GM12878 (cell line): ENCODE measurements at regions not wholly inside any gene's neighbourhood (a gene's known extent, or its start where the extent isn't known, plus 50 kb on each side); places are given as distances from the start of the nearest gene placed in this dataset.

Experiments
- CREB1 ChIP-seq: IDR thresholded peaks from 2 replicates; pipeline ENCODE4 v1.6.1; 2012; ENCODE audit warnings: low read depth, mild to moderate bottlenecking, inconsistent platforms
- E4F1 ChIP-seq: fragments of 450-650 bp; IDR thresholded peaks from 2 replicates; pipeline ENCODE4 v1.6.1; 2018; ENCODE audit warnings: borderline replicate concordance, mild to moderate bottlenecking; ENCODE audit not compliant: partially characterized antibody
- EED ChIP-seq: sonication (generic); IDR thresholded peaks from 2 replicates; pipeline ENCODE4 v1.6.1; 2016; ENCODE audit warnings: antibody characterized with exemption, low read depth
- ETV6 ChIP-seq, 2 experiments: fragments of 450-650 bp in 1 of 2; IDR thresholded peaks in 1 of 2; conservative IDR thresholded peaks in 1 of 2; 2 replicates each; pipeline ENCODE4 v1.6.1; 2014; ENCODE audit warnings: antibody characterized with exemption in 1 of 2, borderline replicate concordance in 1 of 2, low read depth in 1 of 2, mild to moderate bottlenecking in 1 of 2, moderate library complexity in 1 of 2
- FOS ChIP-seq: IDR thresholded peaks from 3 replicates; pipeline ENCODE4 v1.6.1; 2011; ENCODE audit warnings: borderline replicate concordance; ENCODE audit not compliant: insufficient read length; ENCODE audit errors: extremely low read depth
- GATAD2B ChIP-seq: fragments of 450-650 bp; conservative IDR thresholded peaks from 2 replicates; pipeline ENCODE4 v1.6.1; 2017; ENCODE audit warnings: low read depth, mild to moderate bottlenecking, moderate library complexity
- HDGF ChIP-seq: fragments of 450-650 bp; IDR thresholded peaks from 2 replicates; pipeline ENCODE4 v1.6.1; 2016; ENCODE audit warnings: antibody characterized with exemption
- HSF1 ChIP-seq: fragments of 150-350 bp; IDR thresholded peaks from 2 replicates; pipeline ENCODE4 v1.6.1; 2014; ENCODE audit warnings: mild to moderate bottlenecking, low read depth, low read length
- IKZF2 ChIP-seq, 2 experiments: fragments of 450-650 bp; IDR thresholded peaks; 2 replicates each; pipeline ENCODE4 v1.6.1; 2017; ENCODE audit warnings: mild to moderate bottlenecking in 2 of 2, moderate library complexity in 2 of 2
- IRF4 ChIP-seq: IDR thresholded peaks from 2 replicates; pipeline ENCODE4 v1.6.1; 2011; ENCODE audit warnings: low read depth, low read length
- MYB ChIP-seq: fragments of 150-350 bp; IDR thresholded peaks from 2 replicates; pipeline ENCODE4 v1.6.1; 2014; ENCODE audit warnings: mild to moderate bottlenecking, low read depth, low read length, borderline replicate concordance
- NFIC ChIP-seq: IDR thresholded peaks from 2 replicates; pipeline ENCODE4 v1.6.1; 2012; ENCODE audit warnings: low read depth, mild to moderate bottlenecking, inconsistent platforms, low read length, moderate library complexity
- NFXL1 ChIP-seq: fragments of 450-650 bp; IDR thresholded peaks from 2 replicates; pipeline ENCODE4 v1.6.1; 2017; ENCODE audit warnings: antibody characterized with exemption, mild to moderate bottlenecking, borderline replicate concordance
- SKIL ChIP-seq: fragments of 450-650 bp; IDR thresholded peaks from 2 replicates; pipeline ENCODE4 v1.6.1; 2017; ENCODE audit warnings: mild to moderate bottlenecking, low read depth, inconsistent platforms; ENCODE audit not compliant: poor library complexity, severe bottlenecking
- ZBTB33 ChIP-seq: fragments of 450-650 bp; IDR thresholded peaks from 2 replicates; pipeline ENCODE4 v1.6.1; 2017; ENCODE audit warnings: mild to moderate bottlenecking
- ZNF274 ChIP-seq: IDR thresholded peaks from one replicate; pipeline ENCODE4 v1.8.0; 2011; ENCODE audit not compliant: insufficient read length, insufficient read depth
- ZNF687 ChIP-seq: fragments of 450-650 bp; IDR thresholded peaks from 2 replicates; pipeline ENCODE4 v1.6.1; 2017; ENCODE audit warnings: mild to moderate bottlenecking, moderate library complexity
- ZSCAN29 ChIP-seq: fragments of 450-650 bp; IDR thresholded peaks from 2 replicates; pipeline ENCODE4 v1.6.1; 2017; ENCODE audit warnings: mild to moderate bottlenecking, moderate library complexity

GRCh38 chr13:31930901-31931522 lies 100.6 kb upstream of the FRY start (continued):
- TF ChIP-seq ZNF687 (peak; percentile 51; the same call in 1 of the 2 replicates), EED (peak; percentile 64; the same call in 1 of the 2 replicates), IRF4 (peak; percentile 96), ZBTB33 (no peak), MYB (no peak), NFIC (peak; percentile 69), ZSCAN29 (no peak), HDGF (peak; percentile 73; the same call in 1 of the 2 replicates), GATAD2B (no peak), FOS (no peak), ETV6 (conservative IDR thresholded peaks at IDR 0.05 in 1 of 2, IDR thresholded peaks at IDR 0.05 in 1 of 2; ENCODE audit: borderline replicate concordance in 1 of 2, low read depth in 1 of 2) (peak in 1 of 2 experiments; percentile 97; a peak in 2 of 4 replicates), HSF1 (no peak), E4F1 (no peak), ZNF274 (no peak), SKIL (peak; percentile 52), IKZF2 (IDR thresholded peaks at IDR 0.05) (peak; percentile 79 to 87), CREB1 (peak; percentile 41; the same call in 1 of the 2 replicates), NFXL1 (no peak)
